ENCODE measurements at regions not wholly inside any gene's neighbourhood (a gene's known extent, or its start where the extent isn't known, plus 50 kb on each side); places are given as distances from the start of the nearest gene placed in this dataset.

DNA sequence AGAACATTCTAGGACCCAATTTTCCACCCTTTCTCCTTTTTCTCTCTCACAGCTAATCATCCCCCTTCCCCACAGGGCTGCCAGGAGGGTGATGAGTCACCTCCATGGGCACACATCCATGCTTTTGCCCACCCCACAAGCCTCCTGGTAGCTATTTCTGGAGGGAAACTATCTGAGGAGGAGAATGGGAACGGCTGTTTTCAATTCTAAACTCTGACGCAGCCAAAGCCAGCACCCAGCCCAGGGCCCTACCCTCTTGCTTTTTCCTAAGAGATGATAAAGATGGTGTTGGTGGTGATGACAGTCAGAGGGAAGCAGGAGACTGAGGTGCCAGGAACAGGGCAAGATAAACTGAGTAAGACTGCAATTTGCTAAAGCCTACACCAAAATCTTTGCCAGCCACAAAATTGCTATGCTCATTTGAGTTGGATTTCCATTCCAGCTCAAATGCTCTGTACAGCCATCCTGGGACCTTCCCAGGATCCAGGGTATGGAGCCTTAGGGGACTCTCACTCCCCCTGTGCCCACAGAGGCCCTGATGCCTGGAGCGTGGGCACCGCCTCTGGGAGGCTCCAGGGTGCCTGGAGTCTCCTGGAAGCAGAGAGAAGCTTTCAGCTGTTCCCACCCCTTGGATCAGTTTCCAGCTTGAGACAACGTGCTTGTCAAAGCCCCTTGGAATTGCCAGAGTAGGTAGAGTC is 62.0 kb upstream of the FZD7 start:
- Histone ChIP-seq H3K4me1 (no peaks in the 10 kb centered on the region), H3K36me3 (no peaks in the 10 kb centered on the region), H3K9me3 (no peaks in the 10 kb centered on the region), H3K4me3 (no peak overlapping the region), H3K27me3 (peaks cover 0 to 6% (median 0%) of the 10 kb centered on the region in 3 donors), H3K27ac (no peak overlapping the region)
- WGBS, 5 donors = 66 to 86% (median 83%) methylated on average over 5 of the region's 5 CpGs
- peak in 1 of 2 donors; percentile 51 for DNase-seq
- intact Hi-C loops (cut with DNase I; ENCODE audit: low total_unique reads) = no loop called here
- TF ChIP-seq, protein P1, sequence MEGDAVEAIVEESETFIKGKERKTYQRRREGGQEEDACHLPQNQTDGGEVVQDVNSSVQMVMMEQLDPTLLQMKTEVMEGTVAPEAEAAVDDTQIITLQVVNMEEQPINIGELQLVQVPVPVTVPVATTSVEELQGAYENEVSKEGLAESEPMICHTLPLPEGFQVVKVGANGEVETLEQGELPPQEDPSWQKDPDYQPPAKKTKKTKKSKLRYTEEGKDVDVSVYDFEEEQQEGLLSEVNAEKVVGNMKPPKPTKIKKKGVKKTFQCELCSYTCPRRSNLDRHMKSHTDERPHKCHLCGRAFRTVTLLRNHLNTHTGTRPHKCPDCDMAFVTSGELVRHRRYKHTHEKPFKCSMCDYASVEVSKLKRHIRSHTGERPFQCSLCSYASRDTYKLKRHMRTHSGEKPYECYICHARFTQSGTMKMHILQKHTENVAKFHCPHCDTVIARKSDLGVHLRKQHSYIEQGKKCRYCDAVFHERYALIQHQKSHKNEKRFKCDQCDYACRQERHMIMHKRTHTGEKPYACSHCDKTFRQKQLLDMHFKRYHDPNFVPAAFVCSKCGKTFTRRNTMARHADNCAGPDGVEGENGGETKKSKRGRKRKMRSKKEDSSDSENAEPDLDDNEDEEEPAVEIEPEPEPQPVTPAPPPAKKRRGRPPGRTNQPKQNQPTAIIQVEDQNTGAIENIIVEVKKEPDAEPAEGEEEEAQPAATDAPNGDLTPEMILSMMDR (IDR thresholded peaks at IDR 0.05) = no peak
- no peak for TF ChIP-seq POLR2AphosphoS5 (IDR thresholded peaks at IDR 0.05)
- TF ChIP-seq POLR2A (IDR thresholded peaks at IDR 0.05) = no peak
- TF ChIP-seq EP300 (IDR thresholded peaks at IDR 0.05) = no peak

DNA sequence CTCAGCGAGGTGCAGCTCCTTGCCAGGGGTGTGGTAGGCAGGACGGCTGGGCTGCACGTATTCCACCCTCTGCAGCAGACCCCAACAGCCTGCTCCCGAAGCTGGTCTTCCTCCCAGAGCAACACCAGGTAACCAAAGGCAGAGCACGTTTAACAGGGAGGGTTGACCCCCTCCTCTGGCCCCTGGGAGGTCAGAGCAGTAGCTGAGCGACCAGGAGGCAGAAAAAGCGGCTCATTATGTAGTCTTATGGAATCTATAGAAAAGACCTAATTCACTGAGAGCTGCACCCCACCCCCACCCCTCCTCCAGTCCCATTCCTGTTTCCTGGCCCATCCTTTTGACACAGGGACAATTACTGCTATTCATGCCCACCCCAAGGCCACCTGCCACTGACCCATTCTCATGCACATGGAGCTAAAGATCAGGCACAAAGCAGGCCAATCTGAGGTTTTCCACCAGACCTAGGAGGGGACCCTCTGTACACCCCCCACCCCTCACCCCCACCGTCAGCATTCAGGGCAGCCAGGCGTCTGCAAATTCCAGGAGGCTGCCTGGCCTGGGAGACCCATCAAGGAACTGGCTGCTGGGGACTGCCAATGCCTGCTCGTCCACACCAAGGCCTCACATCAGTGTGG is 60.9 kb upstream of the FZD7 start:
- DNase-seq = no peak
- Histone ChIP-seq H3K27me3 (no peaks in the 10 kb centered on the region), H3K36me3 (no peaks in the 10 kb centered on the region), H3K9me3 (no peaks in the 10 kb centered on the region), H3K27ac (no peak overlapping the region), H3K4me1 (no peaks in the 10 kb centered on the region), H3K4me3 (no peak overlapping the region)
- intact Hi-C loops (cut with DNase I; ENCODE audit: low total_unique reads) = no loop called here
- 88 to 92% (median 90%) methylated on average over 9 to 10 of the region's 10 CpGs for WGBS, 5 donors
- TF ChIP-seq EP300 (IDR thresholded peaks at IDR 0.05) (no peak), POLR2AphosphoS5 (IDR thresholded peaks at IDR 0.05) (no peak), POLR2A (IDR thresholded peaks at IDR 0.05) (no peak)
- TF ChIP-seq, protein P1 (IDR thresholded peaks at IDR 0.05) = no peak

DNA sequence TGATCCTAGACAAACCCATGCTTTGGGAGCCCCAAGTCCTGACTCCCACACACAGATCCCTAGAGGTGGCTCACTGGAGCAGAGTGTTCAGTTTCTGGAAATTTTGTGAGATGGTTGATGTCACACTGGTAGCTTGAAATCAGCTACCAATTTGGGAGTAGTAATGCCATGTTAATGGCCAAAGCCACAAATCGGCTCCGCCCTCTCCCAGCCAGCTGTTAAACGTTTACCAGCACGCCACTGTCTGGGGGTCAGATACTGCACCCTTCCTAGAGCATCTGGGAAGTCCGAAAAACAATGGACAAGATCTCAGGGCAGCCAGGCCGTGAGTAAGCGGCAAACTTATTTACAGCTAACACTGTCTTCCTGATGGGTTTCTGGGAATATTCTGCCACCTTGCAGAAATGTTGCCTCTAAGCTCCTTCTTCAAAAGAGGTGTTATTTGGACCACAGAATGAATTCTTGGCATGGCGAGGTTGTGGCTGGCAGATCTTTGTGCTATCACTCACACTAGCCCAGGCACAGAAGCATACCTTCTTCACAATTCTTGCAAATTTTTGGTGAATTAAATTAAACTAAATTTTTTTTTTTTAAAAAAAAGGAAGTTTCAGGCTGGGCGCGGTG is 60.2 kb upstream of the FZD7 start:
- Histone ChIP-seq H3K27ac (no peak overlapping the region), H3K4me1 (no peaks in the 10 kb centered on the region), H3K27me3 (no peaks in the 10 kb centered on the region), H3K9me3 (no peaks in the 10 kb centered on the region), H3K4me3 (no peak overlapping the region), H3K36me3 (no peaks in the 10 kb centered on the region)
- DNase-seq = no peak
- intact Hi-C loops (cut with DNase I; ENCODE audit: low total_unique reads) = no loop called here
- WGBS, 5 donors = 77 to 90% (median 87%) methylated on average over 10 of the region's 10 CpGs
- TF ChIP-seq POLR2A (IDR thresholded peaks at IDR 0.05) = no peak
- TF ChIP-seq EP300 (IDR thresholded peaks at IDR 0.05) = no peak
- TF ChIP-seq POLR2AphosphoS5 (IDR thresholded peaks at IDR 0.05) = no peak
- TF ChIP-seq, protein P1 (IDR thresholded peaks at IDR 0.05) = no peak

DNA sequence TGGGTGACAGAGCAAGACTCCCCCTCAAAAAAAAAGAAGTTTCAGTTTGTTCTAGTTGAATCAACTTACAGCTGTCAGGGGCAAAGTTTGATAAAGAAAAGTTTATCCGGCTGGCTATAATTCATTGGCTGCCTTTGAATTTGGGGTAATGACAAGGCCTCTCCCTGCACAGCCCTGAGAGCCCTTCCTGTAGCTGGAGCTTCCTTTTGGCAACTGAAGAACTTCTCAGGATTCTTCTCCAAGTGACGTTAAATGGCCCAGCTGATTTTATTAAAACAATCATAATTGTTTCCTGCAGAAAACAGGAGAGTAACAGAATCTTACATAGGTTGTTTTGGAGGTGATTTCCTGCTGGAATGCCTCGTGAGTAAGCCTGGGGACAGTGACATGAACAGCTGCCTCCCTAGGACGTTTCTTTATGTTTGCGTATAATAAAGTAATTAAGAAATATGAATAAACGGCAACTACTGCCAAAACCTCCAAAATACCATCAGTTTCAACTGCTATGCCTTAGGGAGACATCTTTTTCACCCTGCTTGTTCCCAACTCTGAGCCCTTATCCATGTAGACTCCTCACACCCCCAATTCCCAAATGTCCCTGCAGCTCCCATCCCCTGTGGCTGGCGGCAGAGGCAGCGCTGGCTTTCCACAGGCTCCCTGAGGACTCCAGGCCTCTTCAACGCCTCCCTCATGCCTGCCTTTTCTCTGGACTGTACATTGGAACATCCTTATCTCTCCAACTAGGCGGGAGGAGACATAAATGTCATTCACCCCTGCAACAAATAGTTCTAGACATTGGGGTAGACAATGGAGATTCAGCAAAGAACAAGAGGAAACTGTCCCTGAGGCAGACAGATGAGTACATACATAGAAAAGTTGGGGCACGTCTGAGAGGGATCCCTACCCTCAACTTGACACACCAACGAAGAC is 59.2 kb upstream of the FZD7 start:
- H3K9me3 ChIP-seq = no peaks in the 10 kb centered on the region
- TF ChIP-seq, protein P1 (IDR thresholded peaks at IDR 0.05) = no peak
- TF ChIP-seq EP300 (IDR thresholded peaks at IDR 0.05) (no peak), POLR2A (IDR thresholded peaks at IDR 0.05) (no peak)
- no peaks in the 10 kb centered on the region for H3K27me3 ChIP-seq
- intact Hi-C loops (cut with DNase I; ENCODE audit: low total_unique reads) = no loop called here
- DNase-seq = no peak
- no peak overlapping the region for H3K27ac ChIP-seq
- no peak overlapping the region for H3K4me3 ChIP-seq
- no peaks in the 10 kb centered on the region for H3K36me3 ChIP-seq
- WGBS, 5 donors = 71 to 78% (median 74%) methylated on average over 12 of the region's 12 CpGs
- H3K4me1 ChIP-seq = no peaks in the 10 kb centered on the region
